PFSK-1 (cell line): ENCODE measurements at regions not wholly inside any gene's neighbourhood (a gene's known extent, or its start where the extent isn't known, plus 50 kb on each side); places are given as distances from the start of the nearest gene placed in this dataset.

ENCODE experiments used
- FOXP2 ChIP-seq: optimal IDR thresholded peaks from 2 replicates; pipeline ENCODE3; 2011; ENCODE audit warnings: borderline replicate concordance, control low read depth, inconsistent platforms; ENCODE audit not compliant: insufficient read depth; ENCODE audit errors: extremely low read length, extremely low read depth
- POLR2AphosphoS5 ChIP-seq: IDR thresholded peaks from 2 replicates; pipeline ENCODE4 v1.6.1; 2012; ENCODE audit warnings: low read depth, mild to moderate bottlenecking, control low read depth, low read length, moderate library complexity
- REST ChIP-seq, 2 experiments: IDR thresholded peaks; 2 replicates each; pipeline versions ENCODE4 v1.6.1 to v1.8.0; 2011 to 2012; ENCODE audit warnings: low read depth in 2 of 2, low read length in 2 of 2, control low read depth in 1 of 2, inconsistent platforms in 1 of 2, mild to moderate bottlenecking in 1 of 2, moderate library complexity in 1 of 2; ENCODE audit not compliant: insufficient read depth in 1 of 2
- SIN3A ChIP-seq: IDR thresholded peaks from 2 replicates; pipeline ENCODE4 v1.6.1; 2012; ENCODE audit warnings: mild to moderate bottlenecking, low read length, moderate library complexity, borderline replicate concordance; ENCODE audit not compliant: insufficient read depth
- TAF1 ChIP-seq: IDR thresholded peaks from 2 replicates; pipeline ENCODE4 v1.6.1; 2012; ENCODE audit warnings: low read length, control low read depth, borderline replicate concordance; ENCODE audit not compliant: insufficient read depth

GRCh38 chr6:16078064-16078463 lies 50.8 kb upstream of the MYLIP start:
- TF ChIP-seq POLR2AphosphoS5 (no peak), TAF1 (no peak), REST (IDR thresholded peaks at IDR 0.05; ENCODE audit: insufficient read depth in 1 of 2, low read depth in 2 of 2, low read length in 2 of 2) (no peak), SIN3A (no peak), FOXP2 (no peak)

GRCh38 chr6:16069671-16070070 lies 59.2 kb upstream of the MYLIP start:
- no peak for TF ChIP-seq REST (IDR thresholded peaks at IDR 0.05; ENCODE audit: insufficient read depth in 1 of 2, low read depth in 2 of 2, low read length in 2 of 2)
- no peak for TF ChIP-seq SIN3A
- no peak for TF ChIP-seq FOXP2
- no peak for TF ChIP-seq TAF1
- no peak for TF ChIP-seq POLR2AphosphoS5

- no peak for TF ChIP-seq SIN3A
- no peak for TF ChIP-seq REST (IDR thresholded peaks at IDR 0.05; ENCODE audit: insufficient read depth in 1 of 2, low read depth in 2 of 2, low read length in 2 of 2)
- no peak for TF ChIP-seq TAF1
- no peak for TF ChIP-seq POLR2AphosphoS5
- no peak for TF ChIP-seq FOXP2
Measured at GRCh38 chr6:16069222-16069621, 59.7 kb upstream of the MYLIP start.

GRCh38 chr6:16067568-16067967 lies 61.3 kb upstream of the MYLIP start:
- TF ChIP-seq FOXP2 = no peak
- no peak for TF ChIP-seq REST (IDR thresholded peaks at IDR 0.05; ENCODE audit: insufficient read depth in 1 of 2, low read depth in 2 of 2, low read length in 2 of 2)
- TF ChIP-seq SIN3A = no peak
- no peak for TF ChIP-seq TAF1
- TF ChIP-seq POLR2AphosphoS5 = no peak

- TF ChIP-seq FOXP2 (no peak), POLR2AphosphoS5 (no peak), SIN3A (no peak), TAF1 (no peak)
Measured at GRCh38 chr6:16064671-16065072, 64.2 kb upstream of the MYLIP start.

GRCh38 chr6:16063580-16063979 lies 65.3 kb upstream of the MYLIP start:
- TF ChIP-seq TAF1 = no peak
- TF ChIP-seq POLR2AphosphoS5 = no peak
- TF ChIP-seq SIN3A = no peak
- TF ChIP-seq FOXP2 = no peak
- no peak for TF ChIP-seq REST (IDR thresholded peaks at IDR 0.05; ENCODE audit: insufficient read depth in 1 of 2, low read depth in 2 of 2, low read length in 2 of 2)
